ENCODE measurements at regions not wholly inside any gene's neighbourhood (a gene's known extent, or its start where the extent isn't known, plus 50 kb on each side); places are given as distances from the start of the nearest gene placed in this dataset.

- Histone ChIP-seq H4K20me1 (no peaks in the 10 kb centered on the region), H3K36me3 (no peaks in the 10 kb centered on the region), H3K27me3 (no peaks in the 10 kb centered on the region), H3K9me3 (peaks cover 27% of the 10 kb centered on the region), H3K9ac (no peak overlapping the region), H3K4me1 (peaks cover 24% of the 10 kb centered on the region), H3K4me3 (no peak overlapping the region), H3K27ac (no peak overlapping the region), H3K4me2 (peak overlapping the region; percentile 56; the same call in 1 of the 2 replicates)
- no peak for TF ChIP-seq Cebpa-rat (IDR thresholded peaks at IDR 0.05)
Observed at GRCh38 chr9:113712053-113712452, 164.1 kb upstream of the ZNF618 start.

- Histone ChIP-seq H3K36me3 (no peaks in the 10 kb centered on the region), H3K9ac (no peak overlapping the region), H3K4me2 (no peak overlapping the region), H3K4me3 (no peak overlapping the region), H3K9me3 (peaks cover 16% of the 10 kb centered on the region), H3K27me3 (no peaks in the 10 kb centered on the region), H3K4me1 (peaks cover 25% of the 10 kb centered on the region), H3K27ac (no peak overlapping the region), H4K20me1 (no peaks in the 10 kb centered on the region)
- TF ChIP-seq Cebpa-rat (IDR thresholded peaks at IDR 0.05), result no peak
Observed at GRCh38 chr9:113715086-113715485, 161.0 kb upstream of the ZNF618 start.

GRCh38 chr9:113719919-113720318 lies 156.2 kb upstream of the ZNF618 start:
- TF ChIP-seq Cebpa-rat (IDR thresholded peaks at IDR 0.05), result no peak
- H3K9ac ChIP-seq, result no peak overlapping the region
- no peaks in the 10 kb centered on the region for H3K36me3 ChIP-seq
- peaks cover 6% of the 10 kb centered on the region; the same call in 1 of the 2 replicates for H3K4me1 ChIP-seq
- H3K4me3 ChIP-seq, result no peak overlapping the region
- H3K27me3 ChIP-seq, result no peaks in the 10 kb centered on the region
- peaks cover 16% of the 10 kb centered on the region for H3K9me3 ChIP-seq
- no peaks in the 10 kb centered on the region for H4K20me1 ChIP-seq
- no peak overlapping the region for H3K27ac ChIP-seq
- H3K4me2 ChIP-seq, result no peak overlapping the region

- Histone ChIP-seq H3K4me3 (no peak overlapping the region), H3K9me3 (peaks cover 16% of the 10 kb centered on the region), H3K4me2 (no peak overlapping the region), H3K9ac (no peak overlapping the region), H3K27me3 (no peaks in the 10 kb centered on the region), H4K20me1 (no peaks in the 10 kb centered on the region), H3K4me1 (peaks cover 6% of the 10 kb centered on the region; the same call in 1 of the 2 replicates), H3K36me3 (no peaks in the 10 kb centered on the region), H3K27ac (no peak overlapping the region)
- no peak for TF ChIP-seq Cebpa-rat (IDR thresholded peaks at IDR 0.05)
Observed at GRCh38 chr9:113720495-113720894, 155.6 kb upstream of the ZNF618 start.

GRCh38 chr9:113721856-113722255 lies 154.3 kb upstream of the ZNF618 start:
- no peaks in the 10 kb centered on the region for H3K27me3 ChIP-seq
- TF ChIP-seq Cebpa-rat (IDR thresholded peaks at IDR 0.05), result no peak
- no peak overlapping the region for H3K27ac ChIP-seq
- peaks cover 2% of the 10 kb centered on the region for H3K9me3 ChIP-seq
- peaks cover 6% of the 10 kb centered on the region; the same call in 1 of the 2 replicates for H3K4me1 ChIP-seq
- H3K36me3 ChIP-seq, result no peaks in the 10 kb centered on the region
- H3K4me2 ChIP-seq, result no peak overlapping the region
- no peaks in the 10 kb centered on the region for H4K20me1 ChIP-seq
- H3K9ac ChIP-seq, result no peak overlapping the region
- no peak overlapping the region for H3K4me3 ChIP-seq

GRCh38 chr9:113724202-113724601 lies 151.9 kb upstream of the ZNF618 start:
- Histone ChIP-seq H3K9me3 (peaks cover 10% of the 10 kb centered on the region), H3K27me3 (no peaks in the 10 kb centered on the region), H4K20me1 (no peaks in the 10 kb centered on the region), H3K4me1 (no peaks in the 10 kb centered on the region), H3K4me3 (no peak overlapping the region), H3K36me3 (no peaks in the 10 kb centered on the region), H3K4me2 (no peak overlapping the region), H3K27ac (no peak overlapping the region), H3K9ac (no peak overlapping the region)
- no peak for TF ChIP-seq Cebpa-rat (IDR thresholded peaks at IDR 0.05)

GRCh38 chr9:113728989-113729388 lies 147.1 kb upstream of the ZNF618 start:
- no peaks in the 10 kb centered on the region for H3K4me1 ChIP-seq
- H3K9me3 ChIP-seq, result peaks cover 33% of the 10 kb centered on the region
- no peaks in the 10 kb centered on the region for H4K20me1 ChIP-seq
- H3K36me3 ChIP-seq, result no peaks in the 10 kb centered on the region
- no peak overlapping the region for H3K9ac ChIP-seq
- no peak overlapping the region for H3K4me2 ChIP-seq
- H3K4me3 ChIP-seq, result no peak overlapping the region
- no peak overlapping the region for H3K27ac ChIP-seq
- no peaks in the 10 kb centered on the region for H3K27me3 ChIP-seq
- no peak for TF ChIP-seq Cebpa-rat (IDR thresholded peaks at IDR 0.05)

GRCh38 chr9:113734826-113735225 lies 141.3 kb upstream of the ZNF618 start:
- Histone ChIP-seq H3K9me3 (peaks cover 24% of the 10 kb centered on the region), H3K4me3 (no peak overlapping the region), H3K36me3 (no peaks in the 10 kb centered on the region), H3K9ac (no peak overlapping the region), H3K27ac (no peak overlapping the region), H4K20me1 (no peaks in the 10 kb centered on the region), H3K4me2 (no peak overlapping the region), H3K27me3 (no peaks in the 10 kb centered on the region), H3K4me1 (no peaks in the 10 kb centered on the region; the same call in 1 of the 2 replicates)
- no peak for TF ChIP-seq Cebpa-rat (IDR thresholded peaks at IDR 0.05)

GRCh38 chr9:113737517-113738271 lies 138.4 kb upstream of the ZNF618 start:
- TF ChIP-seq Cebpa-rat (IDR thresholded peaks at IDR 0.05), result no peak
- Histone ChIP-seq H3K4me1 (peaks cover 6% of the 10 kb centered on the region), H3K27me3 (no peaks in the 10 kb centered on the region), H4K20me1 (no peaks in the 10 kb centered on the region), H3K4me2 (no peak overlapping the region), H3K9me3 (peaks cover 9% of the 10 kb centered on the region), H3K4me3 (no peak overlapping the region), H3K36me3 (no peaks in the 10 kb centered on the region), H3K9ac (no peak overlapping the region), H3K27ac (no peak overlapping the region)

- Histone ChIP-seq H3K27me3 (no peaks in the 10 kb centered on the region), H3K4me1 (peaks cover 8% of the 10 kb centered on the region), H3K36me3 (no peaks in the 10 kb centered on the region), H3K9ac (no peak overlapping the region), H3K4me2 (no peak overlapping the region), H3K4me3 (no peak overlapping the region), H3K9me3 (peaks cover 9% of the 10 kb centered on the region), H4K20me1 (no peaks in the 10 kb centered on the region), H3K27ac (no peak overlapping the region)
- no peak for TF ChIP-seq Cebpa-rat (IDR thresholded peaks at IDR 0.05)
Observed at GRCh38 chr9:113738496-113738892, 137.6 kb upstream of the ZNF618 start.
